ENCODE measurements at regions not wholly inside any gene's neighbourhood (a gene's known extent, or its start where the extent isn't known, plus 50 kb on each side); places are given as distances from the start of the nearest gene placed in this dataset.

GRCh38 chr4:55016131-55016530 lies 109.3 kb downstream of the KDR start:
- TF ChIP-seq CTCF (IDR thresholded peaks at IDR 0.05) (no peak), POLR2A (IDR thresholded peaks at IDR 0.05) (no peak)

All from uterus (tissue), 2 donors.